ENCODE measurements at regions not wholly inside any gene's neighbourhood (a gene's known extent, or its start where the extent isn't known, plus 50 kb on each side); places are given as distances from the start of the nearest gene placed in this dataset.

GRCh38 chr1:59122527-59122926, 174.4 kb upstream of the FGGY start:
- TF ChIP-seq, protein P1, sequence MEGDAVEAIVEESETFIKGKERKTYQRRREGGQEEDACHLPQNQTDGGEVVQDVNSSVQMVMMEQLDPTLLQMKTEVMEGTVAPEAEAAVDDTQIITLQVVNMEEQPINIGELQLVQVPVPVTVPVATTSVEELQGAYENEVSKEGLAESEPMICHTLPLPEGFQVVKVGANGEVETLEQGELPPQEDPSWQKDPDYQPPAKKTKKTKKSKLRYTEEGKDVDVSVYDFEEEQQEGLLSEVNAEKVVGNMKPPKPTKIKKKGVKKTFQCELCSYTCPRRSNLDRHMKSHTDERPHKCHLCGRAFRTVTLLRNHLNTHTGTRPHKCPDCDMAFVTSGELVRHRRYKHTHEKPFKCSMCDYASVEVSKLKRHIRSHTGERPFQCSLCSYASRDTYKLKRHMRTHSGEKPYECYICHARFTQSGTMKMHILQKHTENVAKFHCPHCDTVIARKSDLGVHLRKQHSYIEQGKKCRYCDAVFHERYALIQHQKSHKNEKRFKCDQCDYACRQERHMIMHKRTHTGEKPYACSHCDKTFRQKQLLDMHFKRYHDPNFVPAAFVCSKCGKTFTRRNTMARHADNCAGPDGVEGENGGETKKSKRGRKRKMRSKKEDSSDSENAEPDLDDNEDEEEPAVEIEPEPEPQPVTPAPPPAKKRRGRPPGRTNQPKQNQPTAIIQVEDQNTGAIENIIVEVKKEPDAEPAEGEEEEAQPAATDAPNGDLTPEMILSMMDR (IDR thresholded peaks at IDR 0.05) = no peak
- TF ChIP-seq POLR2A (IDR thresholded peaks at IDR 0.05) = no peak
